PC-3 (cell line): ENCODE measurements at regions not wholly inside any gene's neighbourhood (a gene's known extent, or its start where the extent isn't known, plus 50 kb on each side); places are given as distances from the start of the nearest gene placed in this dataset.

Source experiments
- ATAC-seq: fragments of 200-7000 bp; cut with Tn5 transposase; 2 replicates; pipeline ENCODE4 v1.9.1; 2020; ENCODE audit warnings: mild to moderate bottlenecking, moderate library complexity
- BruUV-seq: library from RNA; stranded (reverse); fragments of 400-500 nt; replicated peaks from 2 replicates; lab custom pipeline; 2021; lab: Mats Ljungman, UMichigan
- CTCF ChIA-PET: fragments of 300-600 bp; sonication (Branson Sonifier 250); formaldehyde crosslinking; loops from one replicate; lab custom pipeline; 2022; ENCODE audit warnings: antibody characterized with exemption; lab: Charles Lee
- POLR2A ChIA-PET: fragments of 300-600 bp; sonication (Branson Sonifier 250); formaldehyde crosslinking; loops from one replicate; lab custom pipeline; 2022; ENCODE audit warnings: antibody characterized with exemption; ENCODE audit not compliant: unreplicated experiment; lab: Charles Lee
- DNase-seq: peaks from one replicate; pipeline ENCODE4 v3.0.0-alpha.2; 2015
- H2AFZ ChIP-seq: fragments of 300-600 bp; sonication (generic); 2 replicates; pipeline ENCODE4 v1.6.0; 2016; ENCODE audit warnings: antibody characterized with exemption, low read length
- H3F3A ChIP-seq: fragments of 300-600 bp; sonication (generic); one replicate; pipeline ENCODE4 v1.6.0; 2017; ENCODE audit warnings: antibody characterized with exemption, low read length, control low read depth, mild to moderate bottlenecking; ENCODE audit not compliant: unreplicated experiment
- H3K27ac ChIP-seq: fragments of 300-600 bp; sonication (generic); 2 replicates; pipeline ENCODE4 v1.5.1; 2016; ENCODE audit warnings: mild to moderate bottlenecking, low read length
- H3K27me3 ChIP-seq: fragments of 300-600 bp; sonication (generic); 2 replicates; pipeline ENCODE4 v1.6.1; 2016; ENCODE audit warnings: low read length, mixed read lengths
- H3K36me3 ChIP-seq: fragments of 300-600 bp; sonication (generic); 2 replicates; pipeline ENCODE4 v1.6.1; 2016; ENCODE audit warnings: low read depth, mixed run types, low read length, mixed read lengths
- H3K4me1 ChIP-seq: fragments of 300-600 bp; sonication (generic); 2 replicates; pipeline ENCODE4 v1.5.1; 2016; ENCODE audit warnings: low read length; ENCODE audit not compliant: insufficient read depth
- H3K4me2 ChIP-seq: fragments of 300-600 bp; sonication (generic); 2 replicates; pipeline ENCODE4 v1.6.0; 2016; ENCODE audit warnings: low read length
- H3K4me3 ChIP-seq: fragments of 300-600 bp; sonication (generic); 2 replicates; pipeline ENCODE4 v1.5.1; 2016; ENCODE audit warnings: mild to moderate bottlenecking, low read length, mixed read lengths
- H3K79me2 ChIP-seq: fragments of 300-600 bp; sonication (generic); 2 replicates; pipeline ENCODE4 v1.6.1; 2017; ENCODE audit warnings: low read length, mixed read lengths
- H3K9ac ChIP-seq: fragments of 300-600 bp; sonication (generic); 2 replicates; pipeline ENCODE4 v1.6.0; 2016; ENCODE audit warnings: mild to moderate bottlenecking, low read length
- H3K9me2 ChIP-seq: fragments of 300-600 bp; sonication (generic); replicated peaks from 2 replicates; pipeline ENCODE4 v1.6.1; 2016; ENCODE audit warnings: mixed run types, low read length, mixed read lengths
- H3K9me3 ChIP-seq: fragments of 300-600 bp; sonication (generic); 2 replicates; pipeline ENCODE4 v1.6.1; 2016; ENCODE audit warnings: low read length, mixed read lengths
- H4K20me1 ChIP-seq: fragments of 300-600 bp; sonication (generic); 2 replicates; pipeline ENCODE4 v1.6.1; 2016; ENCODE audit warnings: low read length, mixed read lengths
- EZH2 ChIP-seq: fragments of 300-600 bp; sonication (generic); IDR thresholded peaks from one replicate; pipeline ENCODE4 v1.6.1; 2017; ENCODE audit warnings: antibody characterized with exemption, mild to moderate bottlenecking, low read length; ENCODE audit not compliant: unreplicated experiment
- EZH2phosphoT487 ChIP-seq: fragments of 300-600 bp; sonication (generic); IDR thresholded peaks from 2 replicates; pipeline ENCODE4 v1.6.1; 2018; ENCODE audit warnings: mild to moderate bottlenecking, antibody characterized with exemption, low read length, borderline replicate concordance
- intact Hi-C: fragments of 100-400 bp; cut with micrococcal nuclease; formaldehyde crosslinking; loops from 2 replicates; pipeline ENCODE4 v1.9.0; 2023
- TF ChIP-seq, protein P1 (sequence below): fragments of 300-600 bp; sonication (generic); conservative IDR thresholded peaks from 2 replicates; pipeline ENCODE4 v1.5.1; 2017; ENCODE audit warnings: antibody characterized with exemption, low read depth, mild to moderate bottlenecking, low read length

DNA sequence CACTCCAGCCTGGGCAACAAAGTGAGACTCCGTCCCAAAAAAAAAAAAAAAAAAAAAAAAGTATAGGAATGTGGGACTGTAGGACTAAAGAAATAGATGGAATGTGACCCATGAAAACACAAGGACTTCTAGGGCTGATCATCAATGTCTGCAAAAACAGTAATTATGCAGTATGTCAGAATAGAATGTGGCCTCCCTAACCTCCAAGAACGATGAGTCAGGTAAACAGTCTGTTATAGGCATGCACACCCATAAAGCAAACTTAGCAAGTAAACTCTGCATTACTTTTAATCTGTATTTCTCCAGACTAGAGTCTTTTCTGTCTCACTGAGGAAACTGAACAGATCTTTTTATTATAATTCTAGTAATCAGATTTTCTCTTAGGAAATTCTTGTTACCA, 233.4 kb downstream of the HNRNPD start:
- DNase-seq (peak; percentile 13), ATAC-seq (no peak)
- ChIA-PET CTCF (no interaction called here), POLR2A (no interaction called here)
- TF ChIP-seq, protein P1, sequence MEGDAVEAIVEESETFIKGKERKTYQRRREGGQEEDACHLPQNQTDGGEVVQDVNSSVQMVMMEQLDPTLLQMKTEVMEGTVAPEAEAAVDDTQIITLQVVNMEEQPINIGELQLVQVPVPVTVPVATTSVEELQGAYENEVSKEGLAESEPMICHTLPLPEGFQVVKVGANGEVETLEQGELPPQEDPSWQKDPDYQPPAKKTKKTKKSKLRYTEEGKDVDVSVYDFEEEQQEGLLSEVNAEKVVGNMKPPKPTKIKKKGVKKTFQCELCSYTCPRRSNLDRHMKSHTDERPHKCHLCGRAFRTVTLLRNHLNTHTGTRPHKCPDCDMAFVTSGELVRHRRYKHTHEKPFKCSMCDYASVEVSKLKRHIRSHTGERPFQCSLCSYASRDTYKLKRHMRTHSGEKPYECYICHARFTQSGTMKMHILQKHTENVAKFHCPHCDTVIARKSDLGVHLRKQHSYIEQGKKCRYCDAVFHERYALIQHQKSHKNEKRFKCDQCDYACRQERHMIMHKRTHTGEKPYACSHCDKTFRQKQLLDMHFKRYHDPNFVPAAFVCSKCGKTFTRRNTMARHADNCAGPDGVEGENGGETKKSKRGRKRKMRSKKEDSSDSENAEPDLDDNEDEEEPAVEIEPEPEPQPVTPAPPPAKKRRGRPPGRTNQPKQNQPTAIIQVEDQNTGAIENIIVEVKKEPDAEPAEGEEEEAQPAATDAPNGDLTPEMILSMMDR, result no peak
- TF ChIP-seq EZH2phosphoT487 (no peak), EZH2 (no peak)
- intact Hi-C loops, result no loop called here
- no peaks in the 10 kb centered on the region for H4K20me1 ChIP-seq
- no peaks in the 10 kb centered on the region for H3F3A ChIP-seq
- H3K9ac ChIP-seq, result no peak overlapping the region
- no peaks in the 10 kb centered on the region for H3K4me1 ChIP-seq
- H3K36me3 ChIP-seq, result no peaks in the 10 kb centered on the region
- H3K9me3 ChIP-seq, result no peaks in the 10 kb centered on the region
- BruUV-seq, result no TSS peak
- no peaks in the 10 kb centered on the region for H3K9me2 ChIP-seq
- H3K79me2 ChIP-seq, result no peaks in the 10 kb centered on the region
- H3K4me3 ChIP-seq, result no peak overlapping the region
- H3K27me3 ChIP-seq, result peaks cover 10% of the 10 kb centered on the region
- no peak overlapping the region for H3K27ac ChIP-seq
- no peak overlapping the region for H2AFZ ChIP-seq
- no peak overlapping the region for H3K4me2 ChIP-seq

DNA sequence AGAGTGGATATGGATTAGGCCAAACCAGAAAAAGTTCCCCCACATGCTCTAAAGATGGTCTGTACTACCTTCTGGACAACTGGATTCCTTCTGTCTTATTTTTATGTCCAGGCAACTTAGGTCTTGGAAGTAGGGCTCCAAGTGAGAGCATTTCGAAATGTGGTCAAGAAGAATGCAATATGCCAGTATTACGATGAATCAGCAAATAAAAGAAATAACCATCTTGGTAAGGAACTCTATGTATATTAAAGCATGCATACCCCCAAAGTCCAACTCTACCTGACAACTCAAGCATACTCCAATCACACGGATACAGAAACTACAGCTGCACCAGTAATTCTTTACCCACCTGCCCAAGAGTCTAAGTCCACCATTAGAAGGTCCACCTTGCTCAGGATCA, 234.5 kb downstream of the HNRNPD start:
- Histone ChIP-seq H3K4me2 (no peak overlapping the region), H3K4me1 (no peaks in the 10 kb centered on the region), H3K27ac (no peak overlapping the region), H3K36me3 (no peaks in the 10 kb centered on the region), H3K27me3 (peaks cover 7% of the 10 kb centered on the region), H4K20me1 (no peaks in the 10 kb centered on the region), H3K4me3 (no peak overlapping the region), H3K79me2 (no peaks in the 10 kb centered on the region), H3K9ac (no peak overlapping the region), H3K9me3 (no peaks in the 10 kb centered on the region), H3F3A (no peaks in the 10 kb centered on the region), H2AFZ (no peak overlapping the region), H3K9me2 (no peaks in the 10 kb centered on the region)
- DNase-seq, result no peak
- intact Hi-C loops, result no loop called here
- POLR2A ChIA-PET, result no interaction called here
- ATAC-seq, result no peak
- TF ChIP-seq, protein P1, result no peak
- TF ChIP-seq EZH2 (no peak), EZH2phosphoT487 (no peak)
- CTCF ChIA-PET, result no interaction called here
- BruUV-seq, result no TSS peak

DNA sequence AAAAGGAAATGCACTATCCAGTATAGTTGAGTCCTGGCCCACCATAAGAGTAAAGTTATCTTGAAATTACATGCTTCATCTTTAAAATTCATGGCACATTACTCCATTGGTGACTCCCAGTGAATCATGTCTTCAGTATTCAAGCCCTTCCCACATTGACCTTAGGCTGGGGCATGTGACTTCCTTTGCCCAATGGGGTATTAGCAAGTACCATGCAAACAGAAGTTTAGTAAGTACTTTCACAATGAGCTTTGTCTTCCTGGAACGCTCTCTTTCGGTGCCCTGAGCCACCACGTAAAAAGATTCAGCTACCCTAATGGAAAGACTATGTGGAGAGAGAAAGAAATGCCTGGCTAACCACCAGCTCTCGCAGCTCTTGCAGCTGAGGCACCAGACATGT, 235.4 kb downstream of the HNRNPD start:
- BruUV-seq, result no TSS peak
- Histone ChIP-seq H3K27ac (no peak overlapping the region), H3K4me2 (no peak overlapping the region), H3K9me2 (no peaks in the 10 kb centered on the region), H2AFZ (no peak overlapping the region), H3F3A (no peaks in the 10 kb centered on the region), H3K9me3 (no peaks in the 10 kb centered on the region), H3K36me3 (no peaks in the 10 kb centered on the region), H3K79me2 (no peaks in the 10 kb centered on the region), H3K9ac (no peak overlapping the region), H3K27me3 (peaks cover 5% of the 10 kb centered on the region; the same call in 1 of the 2 replicates), H3K4me3 (no peak overlapping the region), H4K20me1 (no peaks in the 10 kb centered on the region), H3K4me1 (no peaks in the 10 kb centered on the region)
- ATAC-seq (no peak), DNase-seq (peak; percentile 13)
- intact Hi-C loops, result no loop called here
- TF ChIP-seq, protein P1, result no peak
- TF ChIP-seq EZH2 (no peak), EZH2phosphoT487 (no peak)
- POLR2A ChIA-PET, result no interaction called here
- CTCF ChIA-PET, result no interaction called here
